ENCODE measurements at regions not wholly inside any gene's neighbourhood (a gene's known extent, or its start where the extent isn't known, plus 50 kb on each side); places are given as distances from the start of the nearest gene placed in this dataset.

GRCh38 chr1:187454010-187454409 lies 625.3 kb downstream of the PLA2G4A start:
- no peak for DNase-seq

- DNase-seq: no peak
Observed at GRCh38 chr1:187456446-187456845, 627.7 kb downstream of the PLA2G4A start.

GRCh38 chr1:187460093-187460492 lies 631.3 kb downstream of the PLA2G4A start:
- DNase-seq: no peak

GRCh38 chr1:187464320-187464719 lies 635.6 kb downstream of the PLA2G4A start:
- DNase-seq: no peak

GRCh38 chr1:187465441-187465840 lies 636.7 kb downstream of the PLA2G4A start:
- DNase-seq: no peak

GRCh38 chr1:187469836-187470235 lies 641.1 kb downstream of the PLA2G4A start:
- no peak for DNase-seq

GRCh38 chr1:187471555-187471954 lies 642.8 kb downstream of the PLA2G4A start:
- DNase-seq: no peak

GRCh38 chr1:187474336-187474735 lies 645.6 kb downstream of the PLA2G4A start:
- no peak for DNase-seq

- DNase-seq: no peak
Observed at GRCh38 chr1:187476671-187477070, 647.9 kb downstream of the PLA2G4A start.

GRCh38 chr1:187477103-187477502 lies 648.4 kb downstream of the PLA2G4A start:
- DNase-seq: no peak

GRCh38 chr1:187477535-187477934 lies 648.8 kb downstream of the PLA2G4A start:
- DNase-seq: no peak

- no peak for DNase-seq
Observed at GRCh38 chr1:187481581-187482148, 652.9 kb downstream of the PLA2G4A start.

GRCh38 chr1:187490266-187490665 lies 661.5 kb downstream of the PLA2G4A start:
- DNase-seq: no peak

GRCh38 chr1:187491082-187491720 lies 662.5 kb downstream of the PLA2G4A start:
- DNase-seq: no peak

GRCh38 chr1:187498028-187498427 lies 669.3 kb downstream of the PLA2G4A start:
- DNase-seq: no peak

- no peak for DNase-seq
Observed at GRCh38 chr1:187504779-187505178, 676.0 kb downstream of the PLA2G4A start.

- DNase-seq: no peak
Observed at GRCh38 chr1:187509091-187509490, 680.3 kb downstream of the PLA2G4A start.

GRCh38 chr1:187513190-187513589 lies 684.4 kb downstream of the PLA2G4A start:
- no peak for DNase-seq

- no peak for DNase-seq
Observed at GRCh38 chr1:187514110-187514509, 685.4 kb downstream of the PLA2G4A start.

- DNase-seq: no peak
Observed at GRCh38 chr1:187516874-187517273, 688.1 kb downstream of the PLA2G4A start.

GRCh38 chr1:187517546-187517945 lies 688.8 kb downstream of the PLA2G4A start:
- DNase-seq: no peak

- no peak for DNase-seq
Observed at GRCh38 chr1:187527346-187527745, 698.6 kb downstream of the PLA2G4A start.

GRCh38 chr1:187537936-187538335 lies 709.2 kb downstream of the PLA2G4A start:
- no peak for DNase-seq

- DNase-seq: no peak
Observed at GRCh38 chr1:187549540-187549939, 720.8 kb downstream of the PLA2G4A start.

- no peak for DNase-seq
Observed at GRCh38 chr1:187551061-187551460, 722.3 kb downstream of the PLA2G4A start.
